GM19239 (cell line): ENCODE measurements at regions not wholly inside any gene's neighbourhood (a gene's known extent, or its start where the extent isn't known, plus 50 kb on each side); places are given as distances from the start of the nearest gene placed in this dataset.
"Not testable (repeated sequence)": the region's sequence is repeated elsewhere in the genome, so short reads cannot be mapped to it uniquely, and the experiment has no call there.

Source experiments
- DNase-seq: peaks from one replicate; pipeline ENCODE4 v3.0.0; 2011; ENCODE audit warnings: low spot score; ENCODE audit not compliant: insufficient read length
- FAIRE-seq: peaks from 2 replicates; lab custom pipeline; 2011; peaks lifted over from hg19 to GRCh38; lab: Jason Lieb, UNC

DNA sequence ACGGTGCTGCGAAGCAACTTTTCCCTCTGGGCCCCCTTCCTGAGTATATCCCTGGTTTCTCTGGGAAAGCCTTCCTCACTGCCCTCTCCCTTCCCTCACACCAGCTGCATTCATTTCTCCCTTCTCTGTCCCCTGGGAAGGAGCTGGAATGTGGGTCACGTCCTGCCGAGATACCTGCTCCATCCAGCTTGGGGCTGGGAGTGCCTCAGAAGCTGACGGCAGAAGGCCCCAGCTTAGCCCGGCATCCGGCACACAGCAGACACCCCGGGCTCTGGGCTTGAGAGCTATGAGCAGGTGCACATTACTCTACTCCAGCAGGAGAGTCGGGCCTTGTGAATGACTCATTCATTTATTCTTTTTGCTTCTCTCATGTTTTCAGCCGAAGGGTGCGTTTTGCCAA is 170.6 kb downstream of the TEX29 start:
- no peak for DNase-seq
- no peak for FAIRE-seq

DNA sequence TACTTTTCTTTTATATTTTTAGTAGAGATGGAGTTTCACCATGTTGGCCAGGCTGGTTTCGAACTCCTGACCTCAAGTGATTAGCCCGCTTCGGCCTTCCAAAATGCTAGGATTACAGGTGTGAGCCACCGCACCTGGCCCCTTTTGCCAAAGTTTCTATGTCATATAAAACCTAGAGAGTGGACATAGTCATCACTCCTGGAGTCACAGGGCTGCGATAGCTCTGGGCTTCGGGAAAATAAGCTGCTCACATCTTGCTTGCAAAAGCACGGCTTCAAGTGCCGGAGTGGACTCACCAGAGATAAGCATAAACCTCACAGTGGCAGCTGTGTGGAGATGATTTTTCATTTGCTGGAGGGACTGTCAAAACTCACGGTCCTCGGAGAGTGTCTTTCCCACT is 171.2 kb downstream of the TEX29 start:
- no peak for DNase-seq

DNA sequence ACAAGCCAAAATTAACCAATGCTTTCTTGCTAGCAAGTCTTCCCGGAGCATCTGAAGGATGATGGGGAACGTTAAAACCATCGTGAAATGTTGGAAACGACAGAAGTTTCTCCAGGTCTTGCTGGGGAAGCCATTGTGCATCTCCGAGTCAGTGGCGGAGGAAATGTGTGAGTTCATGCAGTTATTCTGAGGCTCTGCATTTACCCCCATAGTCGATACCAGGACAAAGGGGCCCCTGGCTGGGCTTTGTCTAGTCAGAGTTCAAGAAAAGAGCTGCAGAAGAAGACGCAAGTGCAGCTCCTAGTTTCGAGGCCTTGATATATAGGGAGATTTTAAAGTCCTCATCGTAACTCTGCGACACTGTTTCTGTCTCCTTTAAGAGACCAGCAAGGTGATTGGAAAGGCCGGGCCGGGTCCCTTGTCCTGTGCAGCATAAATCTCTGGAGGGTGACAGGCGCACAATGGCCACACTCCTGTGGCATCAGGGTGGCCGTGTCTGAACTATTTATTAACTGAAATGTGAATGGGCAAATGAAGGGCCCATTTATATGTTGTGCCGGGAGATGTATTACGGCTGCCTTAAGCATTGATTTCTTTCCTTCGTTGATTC is 172.0 kb downstream of the TEX29 start:
- no peak for DNase-seq
- no peak for FAIRE-seq

More for the DNA sequence above, 171.2 kb downstream of the TEX29 start:
- FAIRE-seq: no peak

DNA sequence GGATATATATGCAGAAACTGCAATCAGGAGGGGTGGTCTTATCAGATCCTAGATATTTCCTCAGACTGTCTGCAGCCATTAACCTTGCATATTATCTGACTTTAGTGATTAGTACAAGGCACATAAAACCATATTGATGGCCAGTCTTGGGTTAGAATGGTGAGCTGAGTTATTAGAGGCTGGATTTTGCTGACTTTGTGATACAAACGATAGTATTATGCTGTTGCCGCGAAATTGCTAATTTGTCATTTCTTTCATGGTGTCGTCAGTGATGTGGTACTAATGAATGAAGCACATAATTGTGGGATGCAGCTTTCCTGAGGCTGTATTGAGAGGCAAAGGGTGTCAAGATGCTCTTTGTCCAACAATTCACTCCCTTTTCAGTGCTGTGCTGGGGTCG is 172.5 kb downstream of the TEX29 start:
- DNase-seq (no peak), FAIRE-seq (no peak)

DNA sequence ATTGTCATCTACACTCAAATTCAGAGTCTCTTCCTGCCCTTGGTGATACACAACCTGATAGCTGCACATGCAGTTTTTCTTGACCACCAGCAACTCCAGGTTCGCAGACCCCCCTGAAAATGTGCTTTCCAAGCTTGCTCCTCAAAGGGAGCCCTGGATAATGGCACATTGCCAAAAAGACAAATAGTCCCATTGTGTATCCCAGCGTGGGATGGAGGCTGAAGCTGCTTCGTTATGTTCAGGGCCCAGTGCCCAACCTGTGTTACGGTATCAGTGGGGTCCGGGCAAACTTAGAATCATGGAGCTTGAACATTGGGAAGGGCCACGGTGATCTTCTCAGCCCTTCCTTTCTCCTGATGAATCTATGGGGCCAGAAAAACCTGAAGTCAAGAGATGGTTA is 173.0 kb downstream of the TEX29 start:
- no peak for DNase-seq
- FAIRE-seq: no peak

DNA sequence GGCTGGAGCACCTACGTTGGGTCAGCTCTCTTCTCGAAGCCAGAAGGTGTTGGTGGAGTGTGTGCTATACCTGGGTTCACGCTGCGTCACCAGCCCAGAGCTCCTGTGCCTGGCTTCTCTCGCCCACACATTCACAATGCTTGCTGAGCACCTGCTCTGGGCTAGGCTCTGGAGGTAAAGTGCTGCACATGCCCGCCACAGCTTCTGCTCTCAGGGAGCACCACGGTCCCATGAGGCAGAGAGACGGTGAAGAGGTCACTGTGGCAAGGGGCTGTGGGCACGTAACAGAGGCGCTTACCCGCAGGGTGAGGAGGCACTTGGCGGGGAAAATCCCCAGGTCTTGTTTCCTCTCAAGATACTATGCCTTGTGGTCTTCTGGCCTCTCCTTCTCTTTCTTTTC is 174.2 kb downstream of the TEX29 start:
- DNase-seq: no peak
- FAIRE-seq: no peak

DNA sequence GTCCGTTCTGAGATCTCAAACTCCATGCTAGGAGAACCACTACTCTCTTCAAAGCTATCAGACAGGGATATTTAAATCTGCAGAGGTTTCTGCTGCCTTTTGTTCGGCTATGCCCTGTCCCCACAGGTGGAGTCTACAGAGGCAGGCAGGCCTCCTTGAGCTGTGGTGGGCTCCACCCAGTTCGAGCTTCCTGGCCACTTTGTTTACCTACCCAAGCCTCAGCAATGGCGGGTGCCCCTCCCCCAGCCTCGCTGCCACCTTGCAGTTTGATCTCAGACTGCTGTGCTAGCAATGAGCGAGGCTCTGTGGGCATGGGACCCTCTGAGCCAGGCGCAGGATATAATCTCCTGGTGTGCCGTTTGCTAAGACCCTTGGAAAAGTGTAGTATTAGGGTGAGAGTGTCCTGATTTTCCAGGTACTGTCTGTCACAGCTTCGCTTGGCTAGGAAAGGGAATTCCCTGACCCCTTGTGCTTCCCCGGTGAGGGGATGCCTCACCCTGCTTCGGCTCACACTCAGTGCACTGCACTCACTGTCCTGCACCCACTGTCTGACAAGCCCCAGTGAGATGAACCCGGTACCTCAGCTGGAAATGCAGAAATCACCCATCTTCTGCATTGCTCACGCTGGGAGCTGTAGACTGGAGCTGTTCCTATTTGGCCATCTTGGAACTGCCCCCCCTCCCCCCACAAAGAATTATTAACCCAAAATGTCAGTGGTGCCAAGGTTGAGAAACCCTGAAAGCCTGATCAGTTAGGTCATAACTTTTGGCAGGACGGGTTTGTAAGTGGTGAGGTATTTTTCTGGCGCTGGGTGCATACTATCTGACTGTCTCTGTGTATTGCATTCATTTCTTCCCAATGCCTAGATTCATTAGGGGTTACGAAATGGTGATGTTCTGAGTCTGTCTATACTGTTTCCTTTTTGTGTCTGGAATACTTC is 181.4 kb downstream of the TEX29 start:
- FAIRE-seq, DNase-seq: not testable (repeated sequence)

DNA sequence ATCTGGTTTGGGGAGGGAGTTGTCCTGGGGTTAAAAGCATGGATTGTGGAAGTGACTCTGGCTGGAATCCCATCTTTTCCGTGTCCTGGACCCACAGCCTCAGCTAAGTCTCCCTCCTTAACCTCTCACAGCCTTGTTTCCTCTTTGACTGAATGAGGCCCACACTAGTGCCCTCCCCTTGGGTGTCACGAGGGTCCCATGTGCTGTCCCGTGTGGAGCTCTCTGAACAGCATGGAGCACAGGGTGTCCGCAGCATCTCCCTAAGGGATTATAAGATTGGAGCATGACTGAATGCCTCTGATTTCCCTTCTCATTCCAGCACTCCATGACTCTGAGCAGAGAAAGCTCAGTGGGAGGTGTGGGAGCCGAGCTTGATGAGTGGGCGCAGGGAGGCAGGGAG is 182.5 kb downstream of the TEX29 start:
- no peak for FAIRE-seq

DNA sequence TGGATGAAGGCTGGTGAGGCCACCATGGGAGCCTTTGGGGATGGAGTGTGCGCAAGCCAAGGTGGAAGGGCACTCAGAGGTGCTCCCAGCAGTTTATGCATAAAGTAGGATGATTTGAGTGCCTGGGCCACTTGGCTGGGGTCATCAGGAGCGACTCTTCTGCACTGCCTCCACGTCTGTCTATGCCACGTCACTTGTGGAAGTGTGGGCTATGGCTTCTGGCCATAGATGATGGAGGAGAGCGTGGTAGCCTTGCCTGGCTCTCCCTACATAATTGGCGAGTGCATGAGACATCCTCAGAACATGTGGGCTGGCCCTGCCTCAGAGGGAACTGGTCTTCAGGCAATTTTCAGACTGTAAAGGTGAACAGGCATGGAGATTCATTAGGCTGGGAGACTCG is 182.9 kb downstream of the TEX29 start:
- no peak for DNase-seq
- no peak for FAIRE-seq

More for the DNA sequence above, 182.5 kb downstream of the TEX29 start:
- DNase-seq: no peak

DNA sequence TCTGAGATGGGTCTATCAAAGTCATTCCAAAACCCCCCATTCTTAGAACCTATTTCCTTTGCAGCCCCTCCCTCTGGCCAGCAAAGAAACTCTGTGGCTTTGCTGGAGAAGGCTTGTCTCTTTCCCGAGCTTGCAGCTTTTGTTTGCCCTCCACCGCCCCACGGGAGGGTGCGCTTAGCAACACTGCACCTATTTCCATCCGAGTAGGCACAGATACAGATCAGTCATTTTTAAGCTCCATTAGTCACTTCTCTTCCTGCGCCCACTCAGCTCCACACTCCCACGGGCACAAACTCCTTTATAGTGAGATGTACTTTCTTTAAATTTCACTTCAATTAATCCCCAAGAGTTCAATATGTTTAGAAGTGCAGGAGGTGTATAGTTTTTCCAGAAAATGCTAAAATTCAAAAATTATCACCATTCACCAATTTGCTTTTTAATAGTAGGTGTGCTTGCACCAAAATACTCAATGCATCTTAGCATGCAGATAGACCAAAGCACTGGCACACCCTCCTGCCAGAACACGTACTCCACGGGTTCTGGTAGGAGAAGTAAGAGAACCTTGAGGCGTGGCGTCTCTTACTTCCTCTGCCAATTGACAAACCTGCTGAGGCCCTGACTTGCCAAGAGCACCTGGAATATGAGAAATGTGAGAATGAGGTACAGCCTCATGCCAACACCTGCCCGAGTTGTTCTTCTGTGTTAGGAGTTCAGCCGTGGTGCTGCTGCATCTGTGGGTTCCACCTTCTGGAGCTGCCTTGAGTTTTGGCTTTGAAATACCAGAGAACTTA is 183.7 kb downstream of the TEX29 start:
- DNase-seq (no peak), FAIRE-seq (no peak)

DNA sequence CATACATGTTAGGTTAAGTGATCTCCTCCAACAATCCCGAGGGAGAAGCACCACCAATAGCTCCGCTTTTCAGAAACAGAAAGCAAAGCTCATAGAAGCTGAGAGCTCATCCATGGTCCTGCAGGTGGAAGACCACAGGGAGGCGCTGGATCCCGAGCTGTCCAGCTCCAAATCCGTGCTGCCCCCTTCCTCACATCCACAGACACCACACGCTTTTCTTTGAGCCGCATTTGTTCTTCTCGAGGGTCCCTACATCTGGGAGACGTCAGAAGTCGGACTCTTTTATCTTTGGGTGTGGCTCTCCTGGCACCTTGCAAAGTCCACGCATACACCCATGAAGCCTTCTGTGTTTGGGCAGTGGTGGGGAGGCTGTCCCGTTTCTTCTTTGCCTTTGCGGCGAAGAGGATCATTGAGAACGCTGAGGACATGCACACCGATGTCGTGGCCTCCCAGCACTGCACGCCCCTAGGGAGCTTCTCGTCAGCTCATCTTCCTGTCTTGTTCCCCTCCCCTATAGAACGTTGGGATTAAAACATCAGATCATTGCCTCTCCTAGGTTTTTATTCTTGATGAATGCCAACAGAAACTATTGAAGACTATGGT is 184.8 kb downstream of the TEX29 start:
- DNase-seq: no peak
- no peak for FAIRE-seq

DNA sequence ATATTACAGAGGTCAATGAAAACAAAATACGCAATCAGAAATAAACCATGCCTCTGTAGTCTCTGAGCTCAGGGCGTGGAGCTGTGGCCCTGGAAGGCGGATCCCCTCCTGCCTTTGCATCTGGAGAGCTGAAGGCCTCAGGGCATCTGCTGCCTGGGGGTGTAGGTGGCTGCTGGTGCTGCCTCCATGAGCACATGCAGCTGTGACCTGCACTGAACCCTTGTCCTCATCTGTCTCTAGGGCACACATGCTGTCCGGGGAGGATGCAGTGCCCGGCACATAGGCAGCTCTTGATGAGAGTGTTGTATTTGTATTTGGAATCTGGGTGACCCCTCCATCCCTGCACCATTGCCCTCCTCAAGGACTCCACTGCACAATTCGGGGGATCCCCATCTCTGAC is 185.7 kb downstream of the TEX29 start:
- DNase-seq (no peak), FAIRE-seq (no peak)

DNA sequence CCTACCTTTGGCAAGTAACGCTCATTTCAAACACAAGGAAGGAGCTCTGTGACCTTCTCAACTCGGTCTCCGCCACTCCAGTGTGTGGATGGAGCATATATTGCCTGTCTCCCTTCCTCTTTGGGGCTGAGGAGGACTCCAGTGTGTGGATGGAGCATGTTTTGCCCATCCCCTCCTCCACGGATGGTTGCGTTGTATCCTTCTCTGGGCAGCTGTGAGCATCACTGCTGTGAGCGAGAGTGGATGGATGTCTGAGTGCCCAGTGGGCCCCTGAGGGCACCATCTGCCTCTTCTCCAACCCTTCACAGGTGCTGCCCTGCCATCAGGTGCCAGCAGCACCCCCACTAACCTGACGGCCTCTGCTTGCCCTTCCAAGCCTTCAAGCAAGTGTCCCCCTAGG is 186.2 kb downstream of the TEX29 start:
- FAIRE-seq (no peak), DNase-seq (no peak)

DNA sequence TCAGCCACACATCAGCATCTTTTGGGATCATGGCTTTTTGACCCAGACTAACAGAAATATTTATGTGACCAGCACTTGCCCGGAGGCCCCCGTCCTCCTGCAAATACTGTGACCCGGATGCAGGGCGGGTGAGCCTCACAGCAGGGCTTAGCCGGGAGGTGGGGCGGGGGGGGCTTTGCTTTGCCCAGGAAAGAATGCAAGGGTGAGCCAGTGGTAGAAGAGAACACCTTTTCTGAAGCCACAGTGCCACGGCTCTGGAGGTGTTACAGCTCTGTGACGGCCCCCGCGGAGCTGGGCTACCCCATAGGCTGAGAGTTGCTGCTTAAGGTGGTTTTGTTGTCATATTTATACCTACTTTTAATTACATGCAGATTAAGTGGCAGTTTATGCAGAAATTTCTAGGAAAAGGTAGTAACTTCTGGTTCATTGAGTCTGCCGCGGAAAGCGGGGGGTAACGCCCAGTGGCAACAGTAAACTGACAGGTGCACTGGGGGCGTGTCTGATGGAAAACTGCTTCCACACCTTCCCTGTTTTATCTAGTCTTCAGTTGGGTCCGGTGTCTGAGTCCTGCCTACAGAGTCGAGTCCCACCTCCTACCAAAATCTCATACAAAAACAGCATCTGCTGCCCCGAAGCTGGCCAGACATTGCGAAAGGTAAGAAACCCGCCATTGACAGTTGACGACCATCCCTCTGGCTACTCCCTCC is 187.9 kb downstream of the TEX29 start:
- FAIRE-seq (no peak), DNase-seq (no peak)

DNA sequence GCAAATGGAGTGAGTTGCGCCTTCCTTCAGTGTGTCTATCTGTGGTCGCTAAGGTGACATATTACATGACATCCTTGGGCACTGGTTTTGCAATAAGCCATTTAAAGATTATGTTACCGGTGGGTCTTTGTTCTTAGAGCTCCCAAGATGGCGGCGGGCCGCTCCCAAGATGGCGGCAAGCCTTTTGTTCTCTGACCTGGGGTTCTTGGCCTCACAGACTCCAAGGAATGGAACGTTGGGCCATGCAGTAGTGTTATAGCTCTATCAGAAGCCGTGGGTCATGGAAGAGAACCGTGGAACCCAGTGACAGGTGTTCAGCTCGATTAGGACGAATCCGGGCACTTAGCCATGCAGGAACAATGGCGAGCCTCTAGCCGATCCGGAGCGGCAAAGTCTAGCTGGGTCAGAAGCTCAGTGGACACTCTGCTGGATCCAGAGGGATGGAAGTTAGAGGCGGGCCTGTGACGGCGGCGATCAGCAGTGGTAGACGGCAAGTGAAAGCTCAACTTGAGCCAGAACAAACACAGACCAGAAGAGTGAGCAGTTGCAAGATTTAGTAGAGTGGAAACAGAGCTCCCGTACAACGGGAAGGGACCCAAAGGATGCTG is 188.6 kb downstream of the TEX29 start:
- no peak for FAIRE-seq

DNA sequence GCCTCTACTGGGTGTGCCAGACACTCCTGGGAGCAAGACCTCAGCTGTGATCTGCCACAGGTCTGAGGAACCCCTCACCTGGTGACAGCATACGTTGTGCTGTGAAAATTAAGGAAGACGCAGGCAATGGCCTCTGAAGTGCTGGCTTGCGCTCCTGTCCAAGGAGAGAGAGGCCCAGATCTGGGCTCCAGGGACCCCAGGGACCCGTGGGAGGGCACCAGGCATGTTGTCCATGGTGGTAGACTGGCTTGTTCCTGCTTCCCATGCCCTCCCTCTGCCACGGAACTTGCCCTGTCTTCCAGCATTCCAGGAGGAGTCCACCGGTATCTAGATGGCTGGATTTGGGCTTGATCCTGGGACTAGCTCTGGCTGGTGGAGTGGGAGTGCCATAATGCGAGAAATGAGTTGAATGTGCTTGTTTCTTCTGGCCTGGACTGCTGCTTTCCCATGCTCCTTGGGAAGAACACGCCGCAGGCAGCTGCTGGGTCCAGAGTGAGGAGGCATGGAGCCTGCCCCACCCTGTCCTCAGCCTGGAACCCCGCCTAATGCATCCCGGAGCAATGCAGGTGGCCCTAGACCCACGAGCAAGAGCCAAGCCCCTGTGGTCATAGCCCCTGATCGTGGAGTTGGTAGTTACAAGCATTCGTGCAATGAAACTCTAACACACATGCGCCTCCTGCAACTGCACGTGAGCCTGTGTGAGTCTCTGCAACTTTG is 190.2 kb downstream of the TEX29 start:
- FAIRE-seq: no peak
- DNase-seq: no peak

More for the DNA sequence above, 188.6 kb downstream of the TEX29 start:
- no peak for DNase-seq

DNA sequence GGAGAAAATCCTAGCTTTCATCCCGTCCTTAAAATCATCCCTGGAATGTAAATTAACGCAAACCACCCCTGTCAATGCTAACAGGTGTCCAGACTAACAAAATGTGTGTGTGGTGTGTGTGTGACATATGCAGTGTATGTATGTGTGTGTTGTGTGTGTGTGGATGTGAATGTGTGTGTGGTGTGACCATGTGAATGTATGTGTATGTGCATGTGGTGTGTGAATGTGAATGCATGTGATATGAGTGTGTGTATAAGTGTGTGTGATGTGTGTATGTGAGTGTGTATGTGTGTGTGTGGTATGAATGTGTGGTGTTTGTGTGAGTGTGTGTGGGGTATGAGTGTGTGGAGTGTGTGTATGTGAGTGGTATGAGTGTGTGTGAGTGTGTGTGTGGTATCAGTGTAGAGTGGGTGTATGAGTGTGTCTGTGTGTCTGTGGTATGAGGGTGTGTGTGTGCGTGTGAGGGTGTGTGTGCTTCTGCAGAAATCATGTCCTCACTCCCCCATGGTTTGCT is 190.8 kb downstream of the TEX29 start:
- no peak for DNase-seq
- no peak for FAIRE-seq

DNA sequence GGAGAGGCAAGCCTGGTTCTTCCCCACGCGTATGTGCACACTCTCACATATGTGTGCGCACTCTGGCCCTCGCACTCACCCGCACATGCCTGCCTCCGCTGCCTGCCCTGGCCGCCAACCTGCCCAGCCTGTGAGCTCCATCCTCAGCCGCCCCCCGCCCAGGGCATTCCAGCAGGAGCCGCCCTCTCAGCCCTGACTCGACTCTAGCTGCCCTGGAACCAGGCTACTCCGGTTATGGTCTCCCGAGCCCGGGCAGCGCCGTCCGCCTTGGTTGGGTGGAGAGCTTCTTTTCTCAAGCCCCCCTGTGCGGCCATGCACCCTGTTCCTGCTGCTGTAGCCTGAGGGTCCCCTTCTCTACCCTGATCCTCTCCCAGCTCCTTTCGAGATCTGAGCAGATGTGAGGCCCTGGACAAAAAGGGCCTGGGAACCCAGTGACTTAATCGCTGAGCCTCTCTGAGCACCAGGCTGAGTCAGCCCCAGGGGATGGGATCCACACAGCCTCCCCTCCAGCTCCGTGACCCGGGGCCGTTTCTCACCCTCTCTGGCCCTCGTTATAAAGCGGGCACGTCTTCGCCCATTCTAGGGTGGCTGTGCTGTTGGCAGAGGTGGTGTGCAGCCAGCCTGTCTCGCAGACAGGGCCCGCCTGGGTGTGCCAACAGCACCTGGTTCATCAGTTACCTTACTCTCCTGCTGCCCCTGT is 191.5 kb downstream of the TEX29 start:
- FAIRE-seq (no peak), DNase-seq (no peak)
